PC-9 (cell line): ENCODE measurements at regions not wholly inside any gene's neighbourhood (a gene's known extent, or its start where the extent isn't known, plus 50 kb on each side); places are given as distances from the start of the nearest gene placed in this dataset.

Experiments
- BruUV-seq: library from RNA; stranded (reverse); fragments of 400-500 nt; replicated peaks from 2 replicates; lab custom pipeline; 2021; lab: Mats Ljungman, UMichigan
- CTCF ChIA-PET: fragments of 300-600 bp; sonication (Branson Sonifier 250); formaldehyde crosslinking; loops from one replicate; lab custom pipeline; 2022; ENCODE audit warnings: antibody characterized with exemption; lab: Charles Lee
- POLR2A ChIA-PET: fragments of 300-600 bp; sonication (Branson Sonifier 250); formaldehyde crosslinking; loops from one replicate; lab custom pipeline; 2022; ENCODE audit warnings: antibody characterized with exemption; ENCODE audit not compliant: unreplicated experiment; lab: Charles Lee
- DNase-seq, 2 experiments: peaks; one replicate each; pipeline versions ENCODE4 v3.0.0 to v3.0.0-alpha.2; 2015 to 2022; ENCODE audit warnings: mixed read lengths in 1 of 2
- H2AFZ ChIP-seq: fragments of 200-600 bp; sonication (generic); 2 replicates; pipeline ENCODE4 v1.8.1; 2017; ENCODE audit warnings: antibody characterized with exemption
- H3F3A ChIP-seq: fragments of 200-600 bp; sonication (generic); 2 replicates; pipeline ENCODE4 v1.8.1; 2017; ENCODE audit warnings: antibody characterized with exemption, mild to moderate bottlenecking, low read depth; ENCODE audit not compliant: insufficient read depth
- H3K27ac ChIP-seq: fragments of 200-600 bp; sonication (generic); 2 replicates; pipeline ENCODE4 v1.6.1; 2016; ENCODE audit warnings: mixed run types
- H3K27me3 ChIP-seq: fragments of 200-600 bp; sonication (generic); 2 replicates; pipeline ENCODE4 v1.6.1; 2016; ENCODE audit warnings: low read depth, mixed run types; ENCODE audit not compliant: insufficient read depth
- H3K36me3 ChIP-seq: fragments of 200-600 bp; sonication (generic); 2 replicates; pipeline ENCODE4 v1.6.1; 2016; ENCODE audit warnings: low read depth, mixed run types
- H3K4me1 ChIP-seq: fragments of 200-600 bp; sonication (generic); replicated peaks from 2 replicates; pipeline ENCODE4 v1.6.1; 2016; ENCODE audit warnings: mixed run types; ENCODE audit not compliant: insufficient read depth
- H3K4me2 ChIP-seq: fragments of 200-600 bp; sonication (generic); 2 replicates; pipeline ENCODE4 v1.6.1; 2017; ENCODE audit warnings: mixed run types
- H3K4me3 ChIP-seq: fragments of 200-600 bp; sonication (generic); 2 replicates; pipeline ENCODE4 v1.6.1; 2016; ENCODE audit warnings: mixed run types
- H3K79me2 ChIP-seq: fragments of 200-600 bp; sonication (generic); 2 replicates; pipeline ENCODE4 v1.6.1; 2017; ENCODE audit warnings: low read depth, mixed run types
- H3K9me2 ChIP-seq: fragments of 200-600 bp; sonication (generic); 2 replicates; pipeline ENCODE4 v1.8.1; 2017; ENCODE audit warnings: mild to moderate bottlenecking; ENCODE audit not compliant: insufficient read depth
- H3K9me3 ChIP-seq: fragments of 200-600 bp; sonication (generic); 2 replicates; pipeline ENCODE4 v1.8.1; 2016; ENCODE audit warnings: low read depth; ENCODE audit not compliant: insufficient read depth
- H4K20me1 ChIP-seq: fragments of 200-600 bp; sonication (generic); 2 replicates; pipeline ENCODE4 v1.8.1; 2017; ENCODE audit not compliant: insufficient read depth
- CTCF ChIP-seq: fragments of 200-600 bp; sonication (generic); conservative IDR thresholded peaks from 2 replicates; pipeline ENCODE4 v1.6.1; 2017; ENCODE audit warnings: mixed run types, antibody characterized with exemption, mild to moderate bottlenecking, moderate library complexity
- EZH2 ChIP-seq: fragments of 200-600 bp; sonication (generic); IDR thresholded peaks from 2 replicates; pipeline ENCODE4 v1.8.0; 2017; ENCODE audit warnings: antibody characterized with exemption, low read depth
- intact Hi-C: fragments of 100-400 bp; cut with micrococcal nuclease; formaldehyde crosslinking; loops from one replicate; pipeline ENCODE4 v1.10.0; 2022; ENCODE audit not compliant: unreplicated experiment

- no peak for TF ChIP-seq EZH2
- peak in 1 of 2 experiments; percentile 78 for DNase-seq
- Histone ChIP-seq H4K20me1 (no peaks in the 10 kb centered on the region), H3K79me2 (no peaks in the 10 kb centered on the region), H3K27ac (peak overlapping the region; percentile 96), H3K4me3 (peak overlapping the region; percentile 32; the same call in 1 of the 2 replicates), H3K4me2 (peak overlapping the region; percentile 72), H3F3A (peaks cover 45% of the 10 kb centered on the region), H3K36me3 (no peaks in the 10 kb centered on the region), H3K4me1 (peaks cover 74% of the 10 kb centered on the region), H3K9me2 (no peaks in the 10 kb centered on the region), H3K9me3 (no peaks in the 10 kb centered on the region), H2AFZ (peak overlapping the region; percentile 63), H3K27me3 (no peaks in the 10 kb centered on the region)
- BruUV-seq = no TSS peak
- CTCF ChIA-PET = interaction anchor here (1.5 kb wide), 1 partner anchor 16 kb away, joined by 4 read pairs; no protein-coding TSS in a partner anchor
- POLR2A ChIA-PET = interaction anchor here (0.6 to 0.7 kb wide), 2 partner anchors 25 to 40 kb away, joined by 3 to 11 read pairs; no protein-coding TSS in a partner anchor
- intact Hi-C loops = no loop called here
These were observed 53.3 kb upstream of the CISTR start for GRCh38 chr12:53805067-53805466.

GRCh38 chr12:53805791-53806190 lies 54.0 kb upstream of the CISTR start:
- intact Hi-C loops = no loop called here
- H3K4me1 ChIP-seq = peaks cover 71% of the 10 kb centered on the region
- no TSS peak for BruUV-seq
- H3K27me3 ChIP-seq = no peaks in the 10 kb centered on the region
- no peaks in the 10 kb centered on the region for H4K20me1 ChIP-seq
- peak overlapping the region; percentile 96 for H3K27ac ChIP-seq
- H3K79me2 ChIP-seq = no peaks in the 10 kb centered on the region
- H3K4me3 ChIP-seq = no peak overlapping the region
- H3K36me3 ChIP-seq = no peaks in the 10 kb centered on the region
- ChIA-PET CTCF (interaction anchor here (0.6 kb wide), 1 partner anchor 18 kb away, joined by 5 read pairs; no protein-coding TSS in a partner anchor), POLR2A (interaction anchor here (0.7 kb wide), 1 partner anchor 26 kb away, joined by 3 read pairs; no protein-coding TSS in a partner anchor)
- H2AFZ ChIP-seq = no peak overlapping the region
- TF ChIP-seq CTCF = no peak
- TF ChIP-seq EZH2 = no peak
- peak overlapping the region; percentile 72 for H3K4me2 ChIP-seq
- peaks cover 45% of the 10 kb centered on the region for H3F3A ChIP-seq
- DNase-seq = no peak
- no peaks in the 10 kb centered on the region for H3K9me2 ChIP-seq
- H3K9me3 ChIP-seq = no peaks in the 10 kb centered on the region

GRCh38 chr12:53806721-53807120 lies 54.9 kb upstream of the CISTR start:
- no TSS peak for BruUV-seq
- no peaks in the 10 kb centered on the region for H3K27me3 ChIP-seq
- no peaks in the 10 kb centered on the region for H3K9me2 ChIP-seq
- peak overlapping the region; percentile 8; the same call in 1 of the 2 replicates for H3K4me2 ChIP-seq
- H3K36me3 ChIP-seq = no peaks in the 10 kb centered on the region
- no peak overlapping the region for H2AFZ ChIP-seq
- ChIA-PET CTCF (no interaction called here), POLR2A (no interaction called here)
- no peak for TF ChIP-seq EZH2
- no peak for TF ChIP-seq CTCF
- no peak for DNase-seq
- H4K20me1 ChIP-seq = no peaks in the 10 kb centered on the region
- H3K79me2 ChIP-seq = no peaks in the 10 kb centered on the region
- H3K27ac ChIP-seq = peak overlapping the region; percentile 96
- peaks cover 67% of the 10 kb centered on the region for H3K4me1 ChIP-seq
- no peaks in the 10 kb centered on the region for H3K9me3 ChIP-seq
- peaks cover 45% of the 10 kb centered on the region for H3F3A ChIP-seq
- H3K4me3 ChIP-seq = no peak overlapping the region
- intact Hi-C loops = no loop called here
